ENCODE measurements at regions not wholly inside any gene's neighbourhood (a gene's known extent, or its start where the extent isn't known, plus 50 kb on each side); places are given as distances from the start of the nearest gene placed in this dataset.

DNA sequence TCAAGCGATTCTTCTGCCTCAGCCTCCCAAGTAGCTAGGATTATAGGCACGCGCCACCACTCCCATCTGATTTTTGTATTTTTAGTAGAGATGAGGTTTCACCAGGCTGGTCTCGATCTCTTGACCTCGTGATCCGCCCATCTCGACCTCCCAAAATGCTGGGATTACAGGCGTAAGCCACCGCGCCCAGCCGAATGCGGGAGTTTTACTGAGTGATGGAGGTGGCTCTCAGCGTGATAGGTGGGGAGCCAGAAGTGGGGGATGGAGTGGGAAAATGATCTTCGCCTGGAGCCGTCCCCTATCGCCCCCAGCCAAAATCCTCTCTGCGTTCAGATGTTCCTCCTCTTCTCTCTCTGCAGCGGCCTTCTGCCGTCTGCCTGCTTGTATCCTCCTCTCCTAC is 348.4 kb upstream of the NPSR1 start:
- Histone ChIP-seq H3K4me3 (ENCODE audit: insufficient read depth, low read depth, low read length) (no peak overlapping the region), H4K20me1 (ENCODE audit: insufficient read depth, low read length) (no peaks in the 10 kb centered on the region), H3K56ac (ENCODE audit: extremely low read depth, insufficient read depth, low read length) (no peak overlapping the region), H4K91ac (ENCODE audit: insufficient read depth, low read depth, low read length) (no peak overlapping the region), H4K8ac (ENCODE audit: low read depth in 2 of 2, low read length in 2 of 2) (no peak overlapping the region), H3K9ac (ENCODE audit: low read depth, low read length) (no peak overlapping the region), H3K27me3 (ENCODE audit: control insufficient read depth, insufficient read depth, low read length) (no peaks in the 10 kb centered on the region), H3K4me2 (ENCODE audit: low read depth, low read length) (no peak overlapping the region), H4K5ac (ENCODE audit: low read depth, low read length) (no peak overlapping the region), H3K27ac (ENCODE audit: insufficient read depth, low read length) (no peak overlapping the region), H3K9me1 (ENCODE audit: insufficient read depth, low read length) (no peaks in the 10 kb centered on the region), H3K4me1 (ENCODE audit: control insufficient read depth, insufficient read depth, low read length) (no peaks in the 10 kb centered on the region), H2AK5ac (ENCODE audit: low read depth, low read length) (no peak overlapping the region), H3K79me1 (ENCODE audit: low read depth in 1 of 2, low read length in 2 of 2) (no peaks in the 10 kb centered on the region), H2BK5ac (ENCODE audit: low read depth, low read length, poor library complexity, severe bottlenecking) (no peak overlapping the region), H3K23ac (ENCODE audit: low read depth, low read length) (no peak overlapping the region), H3K14ac (replicated peaks; ENCODE audit: low read depth, low read length) (no peak overlapping the region), H3K18ac (ENCODE audit: low read depth, low read length) (no peak overlapping the region), H2AFZ (replicated peaks; ENCODE audit: low read length, poor library complexity) (no peak overlapping the region), H2AK9ac (replicated peaks; ENCODE audit: low read depth, low read length, poor library complexity) (no peak overlapping the region), H3K9me3 (ENCODE audit: control insufficient read depth, insufficient read depth, low read length) (0 out of 2 replicates have a peak, but pooled peaks cover 2% of the 10 kb centered on the region), H2BK120ac (ENCODE audit: low read depth, low read length) (no peak overlapping the region), H3K4ac (ENCODE audit: low read depth, low read length) (no peak overlapping the region), H3K36me3 (ENCODE audit: control insufficient read depth, insufficient read depth, low read length) (no peaks in the 10 kb centered on the region), H2BK20ac (ENCODE audit: low read depth, low read length) (no peak overlapping the region), H2BK15ac (ENCODE audit: low read depth, low read length) (no peak overlapping the region)
- in situ Hi-C loops (cut with MboI; ENCODE audit: low sequenced_read_pairs), result no loop called here
- CTCF ChIA-PET, result no interaction called here
- no TSS peak for BruUV-seq (replicated peaks)
- dilution Hi-C loops (cut with HindIII; ENCODE audit: low sequenced_read_pairs, unreplicated experiment), result no loop called here
- no peak for ATAC-seq (ENCODE audit: low read depth)
- intact Hi-C loops (cut with micrococcal nuclease), result no loop called here
- POLR2A ChIA-PET (ENCODE audit: unreplicated experiment), result no interaction called here
- no peak for TF ChIP-seq MAZ (IDR thresholded peaks at IDR 0.05; ENCODE audit: borderline replicate concordance, low read depth, low read length)
- TF ChIP-seq, protein P1, sequence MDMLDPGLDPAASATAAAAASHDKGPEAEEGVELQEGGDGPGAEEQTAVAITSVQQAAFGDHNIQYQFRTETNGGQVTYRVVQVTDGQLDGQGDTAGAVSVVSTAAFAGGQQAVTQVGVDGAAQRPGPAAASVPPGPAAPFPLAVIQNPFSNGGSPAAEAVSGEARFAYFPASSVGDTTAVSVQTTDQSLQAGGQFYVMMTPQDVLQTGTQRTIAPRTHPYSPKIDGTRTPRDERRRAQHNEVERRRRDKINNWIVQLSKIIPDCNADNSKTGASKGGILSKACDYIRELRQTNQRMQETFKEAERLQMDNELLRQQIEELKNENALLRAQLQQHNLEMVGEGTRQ (IDR thresholded peaks at IDR 0.05; ENCODE audit: low read depth, low read length), result no peak
- TF ChIP-seq, protein P2, sequence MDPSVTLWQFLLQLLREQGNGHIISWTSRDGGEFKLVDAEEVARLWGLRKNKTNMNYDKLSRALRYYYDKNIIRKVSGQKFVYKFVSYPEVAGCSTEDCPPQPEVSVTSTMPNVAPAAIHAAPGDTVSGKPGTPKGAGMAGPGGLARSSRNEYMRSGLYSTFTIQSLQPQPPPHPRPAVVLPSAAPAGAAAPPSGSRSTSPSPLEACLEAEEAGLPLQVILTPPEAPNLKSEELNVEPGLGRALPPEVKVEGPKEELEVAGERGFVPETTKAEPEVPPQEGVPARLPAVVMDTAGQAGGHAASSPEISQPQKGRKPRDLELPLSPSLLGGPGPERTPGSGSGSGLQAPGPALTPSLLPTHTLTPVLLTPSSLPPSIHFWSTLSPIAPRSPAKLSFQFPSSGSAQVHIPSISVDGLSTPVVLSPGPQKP (IDR thresholded peaks at IDR 0.05; ENCODE audit: borderline replicate concordance, low read depth, low read length), result no peak
- TF ChIP-seq NFE2L2 (IDR thresholded peaks at IDR 0.05; ENCODE audit: low read depth, low read length), result no peak
- 80% methylated on average over 1 of the region's 19 CpGs; no CpG with 5 or more reads in 1 of the 2 experiments for WGBS, 2 experiments (ENCODE audit: extremely low coverage in 2 of 2, insufficient read length in 1 of 2)
- DNase-seq, result no peak

Data from IMR-90 (cell line).